DOHH2 (cell line): ENCODE measurements at regions not wholly inside any gene's neighbourhood (a gene's known extent, or its start where the extent isn't known, plus 50 kb on each side); places are given as distances from the start of the nearest gene placed in this dataset.

Source experiments
- H3F3A ChIP-seq: fragments of 200-600 bp; sonication (generic), shearing (Covaris generic); 2 replicates; pipeline ENCODE4 v1.6.0; 2016; ENCODE audit warnings: antibody characterized with exemption, mild to moderate bottlenecking; ENCODE audit not compliant: control insufficient read depth, insufficient read depth
- H3K27ac ChIP-seq: fragments of 200-600 bp; sonication (generic); 2 replicates; pipeline ENCODE4 v1.5.1; 2014; ENCODE audit warnings: low read depth, mild to moderate bottlenecking, low read length, moderate library complexity
- H3K27me3 ChIP-seq: fragments of 200-600 bp; sonication (generic); 2 replicates; pipeline ENCODE4 v1.6.1; 2014; ENCODE audit warnings: mild to moderate bottlenecking, low read length, mixed read lengths; ENCODE audit not compliant: control insufficient read depth
- H3K36me3 ChIP-seq: fragments of 200-600 bp; sonication (generic); 2 replicates; pipeline ENCODE4 v1.6.1; 2014; ENCODE audit warnings: mild to moderate bottlenecking, low read length, moderate library complexity, mixed read lengths; ENCODE audit not compliant: control insufficient read depth
- H3K4me1 ChIP-seq: fragments of 200-600 bp; sonication (generic); 2 replicates; pipeline ENCODE4 v1.6.1; 2014; ENCODE audit warnings: mild to moderate bottlenecking, low read length, mixed read lengths; ENCODE audit not compliant: control insufficient read depth
- H3K4me2 ChIP-seq: fragments of 200-600 bp; sonication (generic); 2 replicates; pipeline ENCODE4 v1.6.0; 2014; ENCODE audit warnings: mild to moderate bottlenecking, low read length, moderate library complexity
- H3K4me3 ChIP-seq: fragments of 200-600 bp; sonication (generic); 2 replicates; pipeline ENCODE4 v1.5.1; 2014; ENCODE audit warnings: mild to moderate bottlenecking, low read length, mixed read lengths
- H3K79me2 ChIP-seq: fragments of 200-600 bp; sonication (generic); 2 replicates; pipeline ENCODE4 v1.6.1; 2014; ENCODE audit warnings: mild to moderate bottlenecking, low read length, mixed read lengths; ENCODE audit not compliant: control insufficient read depth
- H3K9me2 ChIP-seq: fragments of 200-600 bp; sonication (generic); replicated peaks from 2 replicates; pipeline ENCODE4 v1.6.1; 2014; ENCODE audit warnings: mild to moderate bottlenecking, low read length, mixed read lengths; ENCODE audit not compliant: control insufficient read depth
- H3K9me3 ChIP-seq: fragments of 200-600 bp; sonication (generic); 2 replicates; pipeline ENCODE4 v1.6.1; 2014; ENCODE audit warnings: antibody characterized with exemption, low read length, mixed read lengths; ENCODE audit not compliant: control insufficient read depth, insufficient read depth
- H4K20me1 ChIP-seq: fragments of 200-600 bp; sonication (generic); 2 replicates; pipeline ENCODE4 v1.6.0; 2014; ENCODE audit warnings: low read depth, mild to moderate bottlenecking, antibody characterized with exemption, low read length, moderate library complexity; ENCODE audit not compliant: control insufficient read depth, insufficient read depth
- CTCF ChIP-seq: fragments of 200-600 bp; sonication (generic); IDR thresholded peaks from one replicate; pipeline ENCODE4 v1.5.1; 2014; ENCODE audit warnings: antibody characterized with exemption, mild to moderate bottlenecking, low read depth, low read length; ENCODE audit not compliant: poor library complexity, severe bottlenecking
- EZH2phosphoT487 ChIP-seq: fragments of 200-600 bp; sonication (generic); IDR thresholded peaks from 2 replicates; pipeline ENCODE4 v1.6.1; 2017; ENCODE audit warnings: borderline replicate concordance, mild to moderate bottlenecking, antibody characterized with exemption, low read length, moderate library complexity, mixed read lengths

DNA sequence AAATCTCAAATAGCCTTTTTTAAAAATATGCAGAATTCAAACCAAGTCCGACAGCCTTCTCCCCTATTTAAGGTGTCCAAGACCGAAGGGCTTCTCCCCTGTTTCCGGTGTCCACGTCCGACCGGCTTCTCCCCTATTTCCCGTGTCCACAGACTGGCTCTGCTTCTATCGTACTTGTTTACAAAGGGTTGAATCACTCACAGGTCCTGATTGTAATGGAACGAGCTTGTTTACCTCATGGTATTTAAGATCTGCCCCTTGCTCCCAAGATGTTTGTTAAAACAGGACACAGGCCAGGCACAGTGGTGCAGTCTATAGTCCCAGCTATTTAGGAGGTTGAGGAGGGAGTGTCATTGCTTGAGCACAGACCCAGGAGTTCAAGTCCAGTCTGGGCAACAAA is 90.4 kb upstream of the ROBO2 start:
- Histone ChIP-seq H3K9me3 (no peaks in the 10 kb centered on the region; the same call in 1 of the 2 replicates), H3F3A (no peaks in the 10 kb centered on the region), H3K79me2 (no peaks in the 10 kb centered on the region), H3K36me3 (no peaks in the 10 kb centered on the region), H3K4me3 (no peak overlapping the region), H3K27me3 (no peaks in the 10 kb centered on the region), H3K9me2 (no peaks in the 10 kb centered on the region), H3K4me2 (no peak overlapping the region), H3K4me1 (no peaks in the 10 kb centered on the region), H3K27ac (no peak overlapping the region), H4K20me1 (no peaks in the 10 kb centered on the region)
- TF ChIP-seq CTCF, result no peak
- TF ChIP-seq EZH2phosphoT487, result no peak

GRCh38 chr3:76950590-76950989 is 89.3 kb upstream of the ROBO2 start:
- H3K27me3 ChIP-seq, result no peaks in the 10 kb centered on the region
- no peaks in the 10 kb centered on the region for H3K9me2 ChIP-seq
- no peak overlapping the region for H3K4me2 ChIP-seq
- TF ChIP-seq EZH2phosphoT487 (no peak), CTCF (no peak)
- H3K79me2 ChIP-seq, result no peaks in the 10 kb centered on the region
- H3K9me3 ChIP-seq, result no peaks in the 10 kb centered on the region; the same call in 1 of the 2 replicates
- H3F3A ChIP-seq, result no peaks in the 10 kb centered on the region
- H3K27ac ChIP-seq, result no peak overlapping the region
- H3K4me3 ChIP-seq, result no peak overlapping the region
- H3K36me3 ChIP-seq, result no peaks in the 10 kb centered on the region
- H3K4me1 ChIP-seq, result no peaks in the 10 kb centered on the region
- no peaks in the 10 kb centered on the region for H4K20me1 ChIP-seq

GRCh38 chr3:76954412-76954811 is 85.5 kb upstream of the ROBO2 start:
- H4K20me1 ChIP-seq, result no peaks in the 10 kb centered on the region
- no peak overlapping the region for H3K4me2 ChIP-seq
- no peaks in the 10 kb centered on the region for H3F3A ChIP-seq
- no peaks in the 10 kb centered on the region for H3K36me3 ChIP-seq
- no peak overlapping the region for H3K4me3 ChIP-seq
- TF ChIP-seq EZH2phosphoT487 (no peak), CTCF (no peak)
- H3K4me1 ChIP-seq, result no peaks in the 10 kb centered on the region
- no peaks in the 10 kb centered on the region for H3K27me3 ChIP-seq
- H3K27ac ChIP-seq, result no peak overlapping the region
- no peaks in the 10 kb centered on the region; the same call in 1 of the 2 replicates for H3K9me3 ChIP-seq
- no peaks in the 10 kb centered on the region for H3K9me2 ChIP-seq
- no peaks in the 10 kb centered on the region for H3K79me2 ChIP-seq

- Histone ChIP-seq H3K27ac (no peak overlapping the region), H3K9me3 (no peaks in the 10 kb centered on the region), H3K4me2 (no peak overlapping the region), H4K20me1 (no peaks in the 10 kb centered on the region), H3K9me2 (no peaks in the 10 kb centered on the region), H3K79me2 (no peaks in the 10 kb centered on the region), H3K4me3 (no peak overlapping the region), H3K4me1 (no peaks in the 10 kb centered on the region), H3K36me3 (no peaks in the 10 kb centered on the region), H3K27me3 (no peaks in the 10 kb centered on the region), H3F3A (no peaks in the 10 kb centered on the region)
- TF ChIP-seq EZH2phosphoT487 (no peak), CTCF (no peak)
These were observed 81.6 kb upstream of the ROBO2 start for GRCh38 chr3:76958274-76958673.
